ENCODE measurements at regions not wholly inside any gene's neighbourhood (a gene's known extent, or its start where the extent isn't known, plus 50 kb on each side); places are given as distances from the start of the nearest gene placed in this dataset.

- DNase-seq (no peak), ATAC-seq (ENCODE audit: poor library complexity) (no peak)
- intact Hi-C loops (cut with DNase I), result no loop called here
Observed at GRCh38 chr22:47835726-47836125, 1073.3 kb downstream of the TBC1D22A start.

- DNase-seq (no peak), ATAC-seq (ENCODE audit: poor library complexity) (no peak)
- intact Hi-C loops (cut with DNase I), result no loop called here
Observed at GRCh38 chr22:47826016-47826415, 1063.6 kb downstream of the TBC1D22A start.

GRCh38 chr22:47822422-47822821 lies 1060.0 kb downstream of the TBC1D22A start:
- ATAC-seq (ENCODE audit: poor library complexity) (no peak), DNase-seq (no peak)
- intact Hi-C loops (cut with DNase I), result no loop called here

- intact Hi-C loops (cut with DNase I), result no loop called here
- DNase-seq, result no peak
- no peak for ATAC-seq (ENCODE audit: poor library complexity)
Observed at GRCh38 chr22:47818496-47818895, 1056.0 kb downstream of the TBC1D22A start.

GRCh38 chr22:47817380-47817779 lies 1054.9 kb downstream of the TBC1D22A start:
- DNase-seq, result no peak
- intact Hi-C loops (cut with DNase I), result no loop called here
- no peak for ATAC-seq (ENCODE audit: poor library complexity)

- intact Hi-C loops (cut with DNase I), result no loop called here
- no peak for ATAC-seq (ENCODE audit: poor library complexity)
- no peak for DNase-seq
Observed at GRCh38 chr22:47816863-47817210, 1054.4 kb downstream of the TBC1D22A start.

- intact Hi-C loops (cut with DNase I), result no loop called here
- no peak for DNase-seq
- no peak for ATAC-seq (ENCODE audit: poor library complexity)
Observed at GRCh38 chr22:47816121-47816862, 1053.8 kb downstream of the TBC1D22A start.

- intact Hi-C loops (cut with DNase I), result no loop called here
- DNase-seq (no peak), ATAC-seq (ENCODE audit: poor library complexity) (no peak)
Observed at GRCh38 chr22:47814474-47814873, 1052.0 kb downstream of the TBC1D22A start.

GRCh38 chr22:47813661-47814060 lies 1051.2 kb downstream of the TBC1D22A start:
- DNase-seq (no peak), ATAC-seq (ENCODE audit: poor library complexity) (no peak)
- intact Hi-C loops (cut with DNase I), result no loop called here

- ATAC-seq (ENCODE audit: poor library complexity), result no peak
- intact Hi-C loops (cut with DNase I), result no loop called here
- DNase-seq, result no peak
Observed at GRCh38 chr22:47811971-47812370, 1049.5 kb downstream of the TBC1D22A start.

GRCh38 chr22:47810505-47811500 lies 1048.4 kb downstream of the TBC1D22A start:
- intact Hi-C loops (cut with DNase I), result no loop called here
- DNase-seq, result no peak

GRCh38 chr22:47808886-47809620 lies 1046.6 kb downstream of the TBC1D22A start:
- ATAC-seq (ENCODE audit: poor library complexity) (no peak), DNase-seq (no peak)
- intact Hi-C loops (cut with DNase I), result no loop called here

More at GRCh38 chr22:47810505-47811500, 1048.4 kb downstream of the TBC1D22A start:
- no peak for ATAC-seq (ENCODE audit: poor library complexity)

GRCh38 chr22:47808236-47808635 lies 1045.8 kb downstream of the TBC1D22A start:
- intact Hi-C loops (cut with DNase I), result no loop called here
- ATAC-seq (ENCODE audit: poor library complexity), result no peak
- DNase-seq, result no peak

- intact Hi-C loops (cut with DNase I), result no loop called here
- ATAC-seq (ENCODE audit: poor library complexity) (no peak), DNase-seq (no peak)
Observed at GRCh38 chr22:47807506-47807905, 1045.1 kb downstream of the TBC1D22A start.

GRCh38 chr22:47806894-47807293 lies 1044.4 kb downstream of the TBC1D22A start:
- intact Hi-C loops (cut with DNase I), result no loop called here
- DNase-seq, result no peak
- no peak for ATAC-seq (ENCODE audit: poor library complexity)

- intact Hi-C loops (cut with DNase I), result no loop called here
- ATAC-seq (ENCODE audit: poor library complexity) (no peak), DNase-seq (no peak)
Observed at GRCh38 chr22:47805394-47805935, 1043.0 kb downstream of the TBC1D22A start.

GRCh38 chr22:47804281-47804680 lies 1041.8 kb downstream of the TBC1D22A start:
- intact Hi-C loops (cut with DNase I), result no loop called here
- ATAC-seq (ENCODE audit: poor library complexity) (no peak), DNase-seq (no peak)

GRCh38 chr22:47802421-47802820 lies 1040.0 kb downstream of the TBC1D22A start:
- DNase-seq (no peak), ATAC-seq (ENCODE audit: poor library complexity) (no peak)
- intact Hi-C loops (cut with DNase I), result no loop called here
